A673 (cell line): ENCODE measurements at regions not wholly inside any gene's neighbourhood (a gene's known extent, or its start where the extent isn't known, plus 50 kb on each side); places are given as distances from the start of the nearest gene placed in this dataset.

Source experiments
- BruUV-seq: library from RNA; stranded (reverse); fragments of 400-500 nt; replicated peaks from 2 replicates; lab custom pipeline; 2021; lab: Mats Ljungman, UMichigan
- CTCF ChIA-PET: fragments of 300-600 bp; sonication (Branson Sonifier 250); formaldehyde crosslinking; loops from one replicate; lab custom pipeline; 2022; ENCODE audit warnings: antibody characterized with exemption; lab: Charles Lee
- POLR2A ChIA-PET: fragments of 300-600 bp; sonication (Branson Sonifier 250); formaldehyde crosslinking; loops from one replicate; lab custom pipeline; 2022; ENCODE audit warnings: antibody characterized with exemption; ENCODE audit not compliant: low non-redundant PET; lab: Charles Lee
- DNase-seq: peaks from one replicate; pipeline ENCODE4 v3.0.0-alpha.2; 2015; ENCODE audit warnings: low spot score
- H3K27ac ChIP-seq: fragments of 200-600 bp; sonication (generic); 2 replicates; pipeline ENCODE4 v1.5.1; 2016; ENCODE audit warnings: mixed run types, low read depth, mild to moderate bottlenecking, mixed read lengths, antibody characterized with exemption, low read length; ENCODE audit not compliant: poor library complexity, severe bottlenecking
- H3K27me3 ChIP-seq: fragments of 200-600 bp; sonication (generic); replicated peaks from 2 replicates; pipeline ENCODE4 v1.6.1; 2017; ENCODE audit warnings: mixed run types, low read depth, mild to moderate bottlenecking, mixed read lengths, antibody characterized with exemption, low read length; ENCODE audit not compliant: insufficient read depth, poor library complexity
- H3K36me3 ChIP-seq: fragments of 200-600 bp; sonication (generic); 2 replicates; pipeline ENCODE4 v1.6.1; 2016; ENCODE audit warnings: mixed run types, mild to moderate bottlenecking, mixed read lengths, antibody characterized with exemption, low read length; ENCODE audit not compliant: insufficient read depth, poor library complexity, severe bottlenecking
- H3K4me1 ChIP-seq: fragments of 200-600 bp; sonication (generic); 2 replicates; pipeline ENCODE4 v1.6.1; 2017; ENCODE audit warnings: mixed run types, mild to moderate bottlenecking, mixed read lengths, antibody characterized with exemption, low read length; ENCODE audit not compliant: insufficient read depth, poor library complexity, severe bottlenecking
- H3K4me3 ChIP-seq: fragments of 200-600 bp; sonication (generic); 2 replicates; pipeline ENCODE4 v1.5.1; 2016; ENCODE audit warnings: low read depth, mixed run types, mild to moderate bottlenecking, mixed read lengths, low read length; ENCODE audit not compliant: poor library complexity, severe bottlenecking
- H3K9me3 ChIP-seq: fragments of 200-600 bp; sonication (generic); 2 replicates; pipeline ENCODE4 v1.6.1; 2016; ENCODE audit warnings: mixed run types, low read depth, mild to moderate bottlenecking, mixed read lengths, antibody characterized with exemption, low read length; ENCODE audit not compliant: poor library complexity, severe bottlenecking
- EZH2 ChIP-seq: fragments of 200-600 bp; sonication (generic); IDR thresholded peaks from 2 replicates; pipeline ENCODE4 v1.6.1; 2017; ENCODE audit warnings: borderline replicate concordance, low read depth, mild to moderate bottlenecking, mixed read lengths, antibody characterized with exemption, low read length; ENCODE audit not compliant: poor library complexity, severe bottlenecking
- intact Hi-C: fragments of 100-400 bp; cut with micrococcal nuclease; formaldehyde crosslinking; loops from one replicate; pipeline ENCODE4 v1.10.0; 2022; ENCODE audit not compliant: unreplicated experiment
- TF ChIP-seq, protein P1 (sequence below): fragments of 300-800, 200-600 bp; sonication (generic); conservative IDR thresholded peaks from 2 replicates; pipeline ENCODE4 v1.5.1; 2017; ENCODE audit warnings: low read depth, mild to moderate bottlenecking, antibody characterized with exemption, low read length, moderate library complexity, mixed read lengths

DNA sequence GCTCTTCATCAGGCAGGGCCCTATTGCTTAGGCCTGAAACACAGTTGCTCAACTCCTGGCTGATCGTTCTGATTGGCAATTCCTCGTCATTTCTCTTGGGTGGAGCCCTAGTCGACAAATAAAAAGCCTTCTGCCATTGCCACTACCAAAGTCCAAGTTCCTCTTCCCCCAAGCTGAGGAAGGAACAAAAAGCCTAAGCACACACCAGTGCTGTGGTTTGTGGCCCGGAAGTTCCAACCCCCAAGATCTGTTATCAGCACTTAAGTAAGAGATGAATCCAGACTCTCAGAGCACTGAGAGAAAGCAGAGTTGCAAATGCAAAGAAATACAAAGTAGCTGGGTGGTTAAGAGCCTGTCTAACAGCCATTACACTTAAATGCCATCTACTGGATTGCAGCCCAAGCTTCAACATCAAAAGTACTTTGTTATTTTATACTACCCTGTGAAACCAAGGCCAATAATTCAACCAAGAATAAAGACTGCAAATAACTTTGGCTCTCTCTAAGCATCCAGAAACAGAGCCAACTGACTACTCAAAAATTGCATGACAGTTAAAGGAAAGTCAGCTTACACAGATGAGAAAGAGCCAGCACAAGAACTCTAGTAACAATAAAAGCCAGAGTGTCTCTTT lies 1024.0 kb downstream of the GRIK2 start:
- Histone ChIP-seq H3K9me3 (no peaks in the 10 kb centered on the region), H3K27me3 (no peaks in the 10 kb centered on the region), H3K36me3 (no peaks in the 10 kb centered on the region), H3K4me3 (no peak overlapping the region), H3K4me1 (no peaks in the 10 kb centered on the region), H3K27ac (no peak overlapping the region)
- CTCF ChIA-PET: no interaction called here
- POLR2A ChIA-PET: no interaction called here
- DNase-seq: no peak
- BruUV-seq: no TSS peak
- TF ChIP-seq, protein P1, sequence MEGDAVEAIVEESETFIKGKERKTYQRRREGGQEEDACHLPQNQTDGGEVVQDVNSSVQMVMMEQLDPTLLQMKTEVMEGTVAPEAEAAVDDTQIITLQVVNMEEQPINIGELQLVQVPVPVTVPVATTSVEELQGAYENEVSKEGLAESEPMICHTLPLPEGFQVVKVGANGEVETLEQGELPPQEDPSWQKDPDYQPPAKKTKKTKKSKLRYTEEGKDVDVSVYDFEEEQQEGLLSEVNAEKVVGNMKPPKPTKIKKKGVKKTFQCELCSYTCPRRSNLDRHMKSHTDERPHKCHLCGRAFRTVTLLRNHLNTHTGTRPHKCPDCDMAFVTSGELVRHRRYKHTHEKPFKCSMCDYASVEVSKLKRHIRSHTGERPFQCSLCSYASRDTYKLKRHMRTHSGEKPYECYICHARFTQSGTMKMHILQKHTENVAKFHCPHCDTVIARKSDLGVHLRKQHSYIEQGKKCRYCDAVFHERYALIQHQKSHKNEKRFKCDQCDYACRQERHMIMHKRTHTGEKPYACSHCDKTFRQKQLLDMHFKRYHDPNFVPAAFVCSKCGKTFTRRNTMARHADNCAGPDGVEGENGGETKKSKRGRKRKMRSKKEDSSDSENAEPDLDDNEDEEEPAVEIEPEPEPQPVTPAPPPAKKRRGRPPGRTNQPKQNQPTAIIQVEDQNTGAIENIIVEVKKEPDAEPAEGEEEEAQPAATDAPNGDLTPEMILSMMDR: no peak
- TF ChIP-seq EZH2: no peak
- intact Hi-C loops: no loop called here

DNA sequence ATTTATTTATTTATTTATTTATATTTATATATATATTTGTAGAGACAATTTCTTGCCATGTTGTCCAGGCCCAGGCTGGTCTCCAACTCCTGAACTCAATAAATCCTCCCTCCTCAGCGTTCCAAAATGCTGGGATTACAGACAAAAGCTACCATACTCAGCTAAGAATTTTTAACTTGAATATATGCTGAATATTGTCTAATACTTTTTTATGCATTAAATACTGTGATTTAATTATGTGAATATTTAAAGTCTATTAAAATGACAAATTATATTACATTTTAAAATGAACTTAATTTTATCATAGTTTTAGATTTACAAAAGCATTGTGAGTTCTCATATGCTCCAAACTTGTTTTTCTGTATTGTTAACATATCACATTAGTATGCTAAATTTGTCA lies 1022.4 kb downstream of the GRIK2 start:
- H3K27me3 ChIP-seq: no peaks in the 10 kb centered on the region
- no peaks in the 10 kb centered on the region for H3K36me3 ChIP-seq
- CTCF ChIA-PET: no interaction called here
- H3K4me1 ChIP-seq: no peaks in the 10 kb centered on the region
- POLR2A ChIA-PET: no interaction called here
- H3K9me3 ChIP-seq: no peaks in the 10 kb centered on the region
- intact Hi-C loops: no loop called here
- DNase-seq: no peak
- H3K4me3 ChIP-seq: no peak overlapping the region
- no TSS peak for BruUV-seq
- TF ChIP-seq EZH2: no peak
- TF ChIP-seq, protein P1: no peak
- no peak overlapping the region for H3K27ac ChIP-seq

DNA sequence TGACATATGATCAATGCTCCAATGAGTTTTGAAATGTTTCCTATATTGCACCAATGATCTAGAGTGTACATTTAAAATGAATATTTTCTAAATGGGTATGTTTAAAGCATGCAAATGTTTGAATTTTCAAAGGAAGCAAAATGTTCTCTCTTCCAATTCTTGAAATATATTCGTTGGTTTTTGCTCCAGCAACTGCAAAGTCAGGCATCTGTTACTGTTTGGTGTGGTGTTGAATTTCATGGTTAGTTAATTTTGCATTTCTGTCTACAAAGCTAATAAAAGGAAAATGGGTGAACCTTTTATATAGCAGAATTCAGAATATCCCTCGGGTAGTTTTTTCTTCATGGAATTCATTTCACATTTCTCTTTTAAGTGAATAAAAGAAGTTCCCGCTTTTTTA lies 1018.3 kb downstream of the GRIK2 start:
- intact Hi-C loops: no loop called here

More for the DNA sequence above, 1018.3 kb downstream of the GRIK2 start:
- no peak for DNase-seq
- Histone ChIP-seq H3K9me3 (no peaks in the 10 kb centered on the region), H3K36me3 (no peaks in the 10 kb centered on the region), H3K27ac (no peak overlapping the region), H3K4me1 (no peaks in the 10 kb centered on the region), H3K4me3 (no peak overlapping the region), H3K27me3 (no peaks in the 10 kb centered on the region)
- CTCF ChIA-PET: no interaction called here
- no TSS peak for BruUV-seq
- POLR2A ChIA-PET: no interaction called here
- no peak for TF ChIP-seq EZH2
- TF ChIP-seq, protein P1: no peak
